Chondrocyte (in vitro differentiated cells): ENCODE measurements at regions not wholly inside any gene's neighbourhood (a gene's known extent, or its start where the extent isn't known, plus 50 kb on each side); places are given as distances from the start of the nearest gene placed in this dataset.

ENCODE experiments used
- DNase-seq: peaks from one replicate; pipeline ENCODE4 v3.0.0; 2021; ENCODE audit warnings: mixed read lengths, low spot score
- H3K27ac Mint-ChIP-seq: one replicate; pipeline ENCODE4 v1.8.0; 2021; ENCODE audit warnings: mild to moderate bottlenecking, moderate library complexity, mixed read lengths; ENCODE audit not compliant: unreplicated experiment
- H3K27me3 Mint-ChIP-seq: 2 replicates; pipeline ENCODE4 v1.8.0; 2021; ENCODE audit warnings: low read depth, mixed read lengths
- H3K36me3 Mint-ChIP-seq: 2 replicates; pipeline ENCODE4 v1.8.0; 2021; ENCODE audit warnings: low read depth, mixed read lengths
- H3K4me1 Mint-ChIP-seq: 2 replicates; pipeline ENCODE4 v1.8.0; 2021; ENCODE audit warnings: low read depth, mild to moderate bottlenecking, mixed read lengths
- H3K4me3 Mint-ChIP-seq: one replicate; pipeline ENCODE4 v1.8.0; 2021; ENCODE audit warnings: mild to moderate bottlenecking, moderate library complexity, mixed read lengths; ENCODE audit not compliant: unreplicated experiment
- H3K9me3 Mint-ChIP-seq: 2 replicates; pipeline ENCODE4 v1.8.0; 2021; ENCODE audit warnings: low read depth, mixed read lengths
- CTCF ChIP-seq: fragments of 200-600 bp; sonication (generic); IDR thresholded peaks from 2 replicates; pipeline ENCODE4 v1.5.0; 2021; ENCODE audit warnings: antibody characterized with exemption, mild to moderate bottlenecking, moderate library complexity

GRCh38 chr12:118521036-118521370 is 144.6 kb downstream of the SUDS3 start:
- Mint-ChIP-seq H3K4me1 (no peaks in the 10 kb centered on the region), H3K27me3 (peaks cover 1% of the 10 kb centered on the region), H3K4me3 (no peak overlapping the region), H3K9me3 (peaks cover 3% of the 10 kb centered on the region), H3K27ac (no peak overlapping the region), H3K36me3 (no peaks in the 10 kb centered on the region)
- no peak for TF ChIP-seq CTCF
- DNase-seq = no peak

GRCh38 chr12:118524446-118524845 is 148.1 kb downstream of the SUDS3 start:
- TF ChIP-seq CTCF = no peak
- no peak for DNase-seq
- Mint-ChIP-seq H3K4me1 (no peaks in the 10 kb centered on the region), H3K27ac (no peak overlapping the region), H3K27me3 (peaks cover 1% of the 10 kb centered on the region), H3K9me3 (peaks cover 2% of the 10 kb centered on the region), H3K36me3 (no peaks in the 10 kb centered on the region), H3K4me3 (no peak overlapping the region)

DNA sequence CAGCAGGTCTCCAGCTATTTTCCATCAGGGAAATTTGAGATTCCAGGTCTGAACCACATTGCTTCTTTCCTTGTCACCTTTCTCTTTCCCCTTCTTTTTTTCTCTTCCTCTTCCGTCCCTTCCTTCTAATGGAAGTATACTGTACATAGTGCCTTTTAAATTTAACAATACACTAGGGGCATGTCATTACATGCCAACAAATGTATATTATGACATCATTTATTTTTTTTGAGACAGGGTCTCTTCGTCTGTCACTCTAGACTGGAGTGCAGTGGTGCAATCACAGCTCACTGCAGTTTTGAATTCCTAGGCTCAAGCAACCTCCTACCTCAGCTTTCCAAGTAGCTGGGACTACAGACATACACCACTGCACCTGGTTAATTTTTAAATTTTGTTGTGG is 148.9 kb downstream of the SUDS3 start:
- Mint-ChIP-seq H3K27me3 (peaks cover 1% of the 10 kb centered on the region), H3K36me3 (no peaks in the 10 kb centered on the region), H3K27ac (no peak overlapping the region), H3K4me1 (no peaks in the 10 kb centered on the region), H3K9me3 (peaks cover 6% of the 10 kb centered on the region), H3K4me3 (no peak overlapping the region)
- no peak for TF ChIP-seq CTCF
- DNase-seq = no peak

DNA sequence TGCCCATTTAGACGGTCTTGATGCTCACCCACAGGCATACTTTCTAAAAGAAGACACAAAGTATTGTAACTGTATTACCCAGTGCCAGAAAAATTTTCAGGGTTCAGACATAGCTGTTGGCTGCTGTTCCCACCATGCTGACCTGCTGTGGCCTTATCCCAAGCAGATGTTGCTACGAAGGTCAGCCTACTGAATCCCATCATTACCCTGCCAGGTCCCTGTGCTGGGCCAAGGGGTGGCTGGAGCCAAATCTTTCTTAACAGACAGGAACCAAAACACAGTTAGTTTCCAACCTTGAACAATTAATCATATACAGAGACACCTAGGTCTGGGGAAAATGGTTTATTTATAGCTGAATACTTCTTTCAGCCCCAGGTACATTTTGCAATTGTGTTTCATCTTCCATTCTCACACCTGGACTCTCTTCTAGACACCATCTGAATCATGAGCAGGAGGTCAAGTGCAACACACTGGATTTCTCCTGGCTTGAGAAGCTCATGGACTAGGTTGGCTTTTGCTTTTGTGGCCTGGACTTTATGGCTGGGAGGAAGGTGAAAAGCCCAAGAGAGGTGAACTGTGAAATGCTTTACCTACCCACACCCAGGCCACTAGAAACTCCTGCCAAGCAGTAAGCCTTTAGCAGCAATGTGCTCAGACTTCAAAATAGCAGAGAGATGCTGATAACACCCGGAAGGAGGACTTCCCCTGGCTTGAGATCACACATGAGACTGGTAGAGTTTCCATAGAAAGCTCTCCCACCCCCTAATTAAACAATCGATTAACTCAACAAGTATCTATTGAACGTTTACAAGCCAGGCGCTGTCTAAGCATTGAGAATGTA is 150.1 kb downstream of the SUDS3 start:
- no peak overlapping the region for H3K27ac Mint-ChIP-seq
- peaks cover 1% of the 10 kb centered on the region for H3K27me3 Mint-ChIP-seq
- H3K4me3 Mint-ChIP-seq = no peak overlapping the region
- H3K36me3 Mint-ChIP-seq = no peaks in the 10 kb centered on the region
- DNase-seq = no peak
- no peak for TF ChIP-seq CTCF
- no peaks in the 10 kb centered on the region for H3K4me1 Mint-ChIP-seq
- peaks cover 6% of the 10 kb centered on the region for H3K9me3 Mint-ChIP-seq

- H3K27ac Mint-ChIP-seq = no peak overlapping the region
- peaks cover 1% of the 10 kb centered on the region for H3K27me3 Mint-ChIP-seq
- TF ChIP-seq CTCF = no peak
- no peaks in the 10 kb centered on the region for H3K36me3 Mint-ChIP-seq
- H3K4me3 Mint-ChIP-seq = no peak overlapping the region
- no peaks in the 10 kb centered on the region for H3K4me1 Mint-ChIP-seq
- DNase-seq = no peak
- peaks cover 6% of the 10 kb centered on the region for H3K9me3 Mint-ChIP-seq
Observed at GRCh38 chr12:118527310-118527709, 151.0 kb downstream of the SUDS3 start.
